KMS-11 (cell line): ENCODE measurements at regions not wholly inside any gene's neighbourhood (a gene's known extent, or its start where the extent isn't known, plus 50 kb on each side); places are given as distances from the start of the nearest gene placed in this dataset.

Experiments
- H2AFZ ChIP-seq: fragments of 200-600 bp; sonication (generic); 2 replicates; pipeline ENCODE4 v1.6.1; 2016; ENCODE audit warnings: antibody characterized with exemption, mixed run types, low read depth
- H3K27ac ChIP-seq: fragments of 200-600 bp; sonication (generic); 2 replicates; pipeline ENCODE4 v1.6.1; 2016; ENCODE audit warnings: mild to moderate bottlenecking, mixed run types
- H3K27me3 ChIP-seq: fragments of 200-600 bp; sonication (generic); 2 replicates; pipeline ENCODE4 v1.6.1; 2017; ENCODE audit warnings: mild to moderate bottlenecking, low read depth, mixed run types, moderate library complexity; ENCODE audit not compliant: insufficient read depth
- H3K36me3 ChIP-seq: fragments of 200-600 bp; sonication (generic); 2 replicates; pipeline ENCODE4 v1.6.1; 2017; ENCODE audit warnings: mild to moderate bottlenecking, mixed run types; ENCODE audit not compliant: insufficient read depth
- H3K4me1 ChIP-seq: fragments of 200-600 bp; sonication (generic); 2 replicates; pipeline ENCODE4 v1.6.1; 2016; ENCODE audit warnings: mild to moderate bottlenecking, low read depth, mixed run types; ENCODE audit not compliant: poor library complexity, severe bottlenecking
- H3K4me2 ChIP-seq: fragments of 200-600 bp; sonication (generic); 2 replicates; pipeline ENCODE4 v1.7.0; 2016; ENCODE audit warnings: mild to moderate bottlenecking, mixed run types
- H3K4me3 ChIP-seq: fragments of 200-600 bp; sonication (generic); IDR thresholded peaks from 2 replicates; pipeline ENCODE4 v1.6.1; 2017; ENCODE audit warnings: low read depth, low read length, mixed read lengths; ENCODE audit not compliant: insufficient read depth
- H3K79me2 ChIP-seq: fragments of 200-600 bp; sonication (generic); 2 replicates; pipeline ENCODE4 v1.6.1; 2016; ENCODE audit warnings: low read depth, mixed run types; ENCODE audit not compliant: insufficient read depth
- H3K9ac ChIP-seq: fragments of 200-600 bp; sonication (generic); 2 replicates; pipeline ENCODE4 v1.6.1; 2016; ENCODE audit warnings: mild to moderate bottlenecking, mixed run types
- H4K20me1 ChIP-seq: fragments of 200-600 bp; sonication (generic); 2 replicates; pipeline ENCODE4 v1.6.1; 2016; ENCODE audit warnings: mild to moderate bottlenecking, mixed run types; ENCODE audit not compliant: insufficient read depth
- CTCF ChIP-seq: fragments of 200-600 bp; sonication (generic); conservative IDR thresholded peaks from 2 replicates; pipeline ENCODE4 v1.6.1; 2017; ENCODE audit warnings: low read depth, mild to moderate bottlenecking, antibody characterized with exemption, low read length, moderate library complexity, mixed read lengths

- no peak overlapping the region for H3K9ac ChIP-seq
- no peak overlapping the region for H3K4me2 ChIP-seq
- no peaks in the 10 kb centered on the region for H4K20me1 ChIP-seq
- H2AFZ ChIP-seq = no peak overlapping the region
- H3K4me1 ChIP-seq = peaks cover 4% of the 10 kb centered on the region
- H3K79me2 ChIP-seq = no peaks in the 10 kb centered on the region
- no peak overlapping the region for H3K27ac ChIP-seq
- H3K4me3 ChIP-seq = no peak overlapping the region
- H3K36me3 ChIP-seq = no peaks in the 10 kb centered on the region
- no peaks in the 10 kb centered on the region for H3K27me3 ChIP-seq
- no peak for TF ChIP-seq CTCF
Measured at GRCh38 chrX:20388594-20388993, 121.9 kb upstream of the RPS6KA3 start.

GRCh38 chrX:20383477-20383876 lies 116.8 kb upstream of the RPS6KA3 start:
- no peaks in the 10 kb centered on the region for H4K20me1 ChIP-seq
- H3K4me2 ChIP-seq = no peak overlapping the region; the same call in 1 of the 2 replicates
- H3K36me3 ChIP-seq = no peaks in the 10 kb centered on the region
- no peaks in the 10 kb centered on the region for H3K79me2 ChIP-seq
- H2AFZ ChIP-seq = no peak overlapping the region
- H3K4me1 ChIP-seq = peaks cover 16% of the 10 kb centered on the region
- no peak overlapping the region for H3K27ac ChIP-seq
- no peaks in the 10 kb centered on the region for H3K27me3 ChIP-seq
- H3K4me3 ChIP-seq = no peak overlapping the region
- no peak overlapping the region for H3K9ac ChIP-seq
- TF ChIP-seq CTCF = no peak

- no peaks in the 10 kb centered on the region for H4K20me1 ChIP-seq
- no peak for TF ChIP-seq CTCF
- no peak overlapping the region for H3K27ac ChIP-seq
- no peaks in the 10 kb centered on the region for H3K36me3 ChIP-seq
- H3K27me3 ChIP-seq = no peaks in the 10 kb centered on the region
- no peak overlapping the region for H2AFZ ChIP-seq
- no peak overlapping the region for H3K4me3 ChIP-seq
- no peaks in the 10 kb centered on the region for H3K79me2 ChIP-seq
- no peak overlapping the region for H3K9ac ChIP-seq
- H3K4me1 ChIP-seq = peaks cover 16% of the 10 kb centered on the region
- H3K4me2 ChIP-seq = no peak overlapping the region; the same call in 1 of the 2 replicates
Measured at GRCh38 chrX:20382518-20383297, 116.0 kb upstream of the RPS6KA3 start.

GRCh38 chrX:20382082-20382481 lies 115.4 kb upstream of the RPS6KA3 start:
- Histone ChIP-seq H3K4me1 (peaks cover 16% of the 10 kb centered on the region), H3K79me2 (no peaks in the 10 kb centered on the region), H3K36me3 (no peaks in the 10 kb centered on the region), H3K9ac (no peak overlapping the region), H2AFZ (no peak overlapping the region), H3K27ac (no peak overlapping the region), H3K4me2 (no peak overlapping the region), H3K27me3 (no peaks in the 10 kb centered on the region), H3K4me3 (no peak overlapping the region), H4K20me1 (no peaks in the 10 kb centered on the region)
- no peak for TF ChIP-seq CTCF
